HK-2 (cell line): ENCODE measurements at regions not wholly inside any gene's neighbourhood (a gene's known extent, or its start where the extent isn't known, plus 50 kb on each side); places are given as distances from the start of the nearest gene placed in this dataset.
A peak's percentile ranks its signal among the peaks of the same experiment; 100 is the strongest.

Experiments
- DNase-seq: peaks from one replicate; pipeline ENCODE4 v3.0.0-alpha.2; 2018; ENCODE audit not compliant: unreplicated experiment

DNA sequence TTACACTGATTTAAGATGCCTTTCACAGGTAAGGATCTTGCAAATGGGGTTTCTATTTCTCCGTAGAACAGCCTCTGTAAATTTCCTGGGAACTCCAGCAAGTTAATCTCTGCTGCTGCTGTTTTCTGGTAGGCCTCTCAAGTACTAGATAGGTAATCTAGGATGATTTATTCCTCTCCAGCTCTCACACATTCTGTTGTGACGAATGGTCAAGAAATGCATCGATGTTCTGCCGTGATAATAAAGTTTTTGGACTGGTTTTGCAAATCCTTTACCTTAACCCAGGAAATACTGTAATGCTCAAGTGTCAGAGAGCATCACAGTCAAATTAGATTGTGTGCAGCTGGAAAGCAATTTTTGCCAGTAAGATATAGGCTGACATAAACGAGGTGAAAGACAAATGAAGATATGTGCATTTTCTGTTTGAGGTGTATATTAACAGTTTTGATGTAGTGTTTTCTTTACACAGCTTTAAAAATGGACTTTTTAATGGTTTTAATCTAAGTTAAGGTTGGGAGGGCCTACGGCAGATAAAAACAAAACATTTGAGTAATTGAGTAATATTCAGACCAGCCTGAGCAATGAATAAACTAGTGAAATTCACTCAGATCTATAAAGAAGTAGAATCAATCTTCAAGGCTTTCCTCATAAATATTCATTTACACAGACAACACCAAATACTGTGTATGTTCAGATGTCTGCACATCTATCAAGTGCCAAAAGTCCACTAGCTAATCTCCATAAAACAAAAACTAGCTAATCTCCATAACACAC lies 300.6 kb upstream of the EDIL3 start:
- DNase-seq, result no peak

DNA sequence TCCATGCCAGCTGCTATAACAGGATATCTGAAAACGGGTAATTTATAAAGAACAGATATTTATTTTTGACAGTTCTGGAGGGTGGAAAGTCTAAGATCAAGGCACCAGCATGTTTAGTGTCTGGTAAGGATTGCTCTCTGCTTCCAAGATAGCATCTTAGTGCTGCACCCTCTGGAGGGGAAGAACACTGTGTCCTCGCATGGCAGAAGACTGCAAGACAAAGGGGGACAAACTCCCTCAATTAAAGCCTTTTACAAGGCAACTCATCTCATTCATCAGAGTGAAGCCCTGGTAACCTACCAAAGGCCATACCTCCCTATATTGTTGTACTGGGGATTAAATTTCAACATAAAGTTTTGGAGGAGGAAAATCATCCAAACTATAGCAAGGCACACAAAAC lies 298.9 kb upstream of the EDIL3 start:
- no peak for DNase-seq

DNA sequence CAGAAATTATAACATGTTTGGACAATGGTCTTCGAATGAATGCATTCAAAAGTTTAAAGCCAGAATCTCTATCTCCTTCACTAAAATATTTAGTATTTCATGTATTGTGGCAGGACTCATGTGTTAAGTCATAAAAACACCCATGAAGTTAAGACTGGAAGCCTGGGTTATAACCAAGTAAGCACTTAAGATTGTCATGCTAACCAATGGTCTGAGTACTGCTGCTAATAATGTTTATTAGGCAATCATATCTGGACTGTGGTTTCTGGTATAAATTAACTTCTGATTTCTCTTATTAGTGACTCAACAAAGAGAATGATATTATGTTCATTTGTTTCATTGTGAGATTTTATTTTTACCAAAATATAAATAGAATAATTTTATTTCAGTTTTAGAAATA lies 297.9 kb upstream of the EDIL3 start:
- DNase-seq, result no peak

DNA sequence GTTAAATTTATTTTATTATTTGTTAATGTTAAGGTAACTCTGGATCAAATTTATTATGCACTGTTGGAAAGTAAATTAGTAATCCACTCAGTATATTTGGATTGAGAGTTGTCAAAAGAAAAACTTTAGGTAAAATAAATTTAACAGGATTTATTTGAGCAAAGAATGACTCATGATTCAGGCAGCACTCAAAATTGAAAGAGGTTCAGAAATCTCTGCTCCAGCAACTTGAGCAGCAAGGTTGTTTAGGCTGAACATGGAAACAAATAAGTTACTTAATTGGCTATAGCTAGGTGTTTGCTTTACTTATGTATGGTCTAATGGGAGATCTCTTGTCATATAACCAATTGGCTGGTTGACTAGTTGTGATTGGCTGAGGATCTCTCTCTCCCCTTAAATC lies 296.2 kb upstream of the EDIL3 start:
- DNase-seq, result no peak

DNA sequence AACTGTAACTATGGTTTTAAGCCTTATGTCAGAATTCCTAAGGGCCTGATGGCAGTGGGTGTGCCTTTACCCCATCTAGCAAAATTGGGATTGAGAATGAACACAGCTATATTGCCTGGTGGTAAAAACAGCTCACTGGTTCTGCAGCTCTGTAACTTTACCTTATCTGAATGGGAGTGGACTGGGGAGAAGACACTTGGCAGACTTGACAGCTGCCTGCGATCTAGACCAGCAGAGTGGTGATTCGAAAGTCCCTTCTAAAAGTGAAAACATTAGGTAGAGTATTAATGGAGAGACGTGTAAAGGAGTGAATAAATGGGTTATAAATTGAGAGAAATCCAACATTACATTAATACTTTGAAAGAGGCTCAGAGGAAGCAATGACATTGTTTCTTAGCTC lies 289.1 kb upstream of the EDIL3 start:
- DNase-seq, result no peak

DNA sequence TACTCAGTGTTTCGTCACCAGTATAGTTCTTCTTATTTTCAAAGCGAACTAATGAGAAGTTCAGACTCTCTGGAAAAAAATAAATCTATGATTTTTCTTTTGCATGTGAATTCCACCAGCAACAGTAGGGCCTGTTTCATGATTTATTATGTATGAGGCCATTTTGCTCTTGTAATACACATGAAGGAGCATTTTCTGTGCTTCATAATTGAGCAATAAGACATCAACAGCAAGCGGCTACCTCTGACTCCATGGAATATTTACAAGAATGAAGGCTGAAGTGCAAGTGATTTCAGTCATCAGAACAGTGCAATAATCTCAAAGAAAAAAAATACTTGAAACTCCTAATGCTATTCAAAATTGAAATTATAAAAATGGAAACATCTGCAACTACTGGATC lies 282.9 kb upstream of the EDIL3 start:
- DNase-seq, result no peak

DNA sequence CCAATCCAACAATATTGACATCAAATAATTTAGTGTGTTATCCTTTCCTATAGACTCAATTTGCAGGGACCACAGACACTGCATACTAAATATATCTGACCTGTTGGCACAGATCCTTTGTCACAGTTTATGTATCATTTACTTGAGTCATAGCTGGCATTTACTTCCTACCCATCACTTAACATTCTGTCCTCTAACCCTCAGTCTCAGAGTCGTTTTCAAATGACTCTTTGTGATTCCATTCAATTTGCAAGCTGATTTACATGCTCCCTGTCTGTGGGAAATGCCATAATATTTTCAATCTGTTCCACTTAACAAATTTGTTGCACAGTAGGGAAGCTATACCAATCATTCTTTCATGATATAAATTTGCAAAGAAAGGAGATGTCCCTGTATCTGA lies 265.7 kb upstream of the EDIL3 start:
- no peak for DNase-seq

DNA sequence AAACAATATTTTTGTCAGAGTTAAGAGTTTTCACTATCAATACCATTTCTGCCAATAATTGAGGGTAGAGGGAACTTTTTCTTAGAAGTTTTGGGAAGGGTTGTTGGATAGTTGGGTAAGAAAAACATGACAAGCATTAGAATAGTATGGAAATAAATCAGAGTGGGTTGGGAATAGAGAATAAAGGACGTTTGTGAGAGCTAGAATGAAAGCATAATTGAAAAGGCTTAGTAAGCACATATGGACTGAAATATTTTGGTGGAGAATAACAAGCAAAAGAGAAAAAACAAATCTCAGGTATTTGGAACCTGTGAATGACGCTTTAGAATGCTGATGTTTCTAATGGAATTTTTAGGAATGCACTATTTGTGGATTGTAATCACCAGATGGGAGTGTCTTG lies 262.9 kb upstream of the EDIL3 start:
- DNase-seq, result no peak

DNA sequence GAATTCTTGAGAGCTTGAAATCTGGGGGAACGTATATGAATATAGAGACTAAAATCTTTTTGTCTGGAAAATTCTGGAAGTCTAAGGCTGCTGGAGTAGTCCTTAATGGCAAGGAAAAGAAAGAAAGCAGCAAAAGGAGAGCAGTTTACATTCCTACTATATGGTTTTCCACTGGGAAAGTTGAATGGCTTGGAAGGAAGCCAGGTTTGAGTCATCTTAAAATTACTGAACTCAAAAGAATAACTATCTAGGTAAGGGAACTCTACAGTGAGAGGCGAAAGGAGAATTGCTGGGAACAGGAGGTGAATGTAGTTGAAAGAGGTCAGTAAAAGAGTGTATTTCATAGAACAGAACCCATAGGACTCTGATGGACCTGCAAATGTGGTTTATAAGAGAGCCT lies 258.1 kb upstream of the EDIL3 start:
- no peak for DNase-seq

DNA sequence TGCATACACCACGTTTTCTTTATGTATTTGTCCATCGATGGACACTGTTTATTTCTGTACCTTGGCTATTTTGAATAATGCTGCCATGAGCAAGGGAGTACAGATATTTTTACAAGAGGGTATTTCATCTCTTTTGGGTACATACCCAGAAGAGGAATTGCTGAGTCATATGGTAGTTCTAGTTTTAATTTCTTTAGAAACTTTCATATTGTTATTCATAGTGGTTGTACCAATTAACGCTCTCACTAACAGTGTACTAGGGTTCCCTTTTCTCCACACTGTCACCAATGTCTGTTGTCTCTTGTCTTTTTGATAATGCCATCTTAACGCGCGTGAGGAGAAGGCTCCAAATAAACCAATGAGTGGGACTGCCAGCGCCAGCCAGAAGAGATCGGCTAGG lies 257.6 kb upstream of the EDIL3 start:
- no peak for DNase-seq

DNA sequence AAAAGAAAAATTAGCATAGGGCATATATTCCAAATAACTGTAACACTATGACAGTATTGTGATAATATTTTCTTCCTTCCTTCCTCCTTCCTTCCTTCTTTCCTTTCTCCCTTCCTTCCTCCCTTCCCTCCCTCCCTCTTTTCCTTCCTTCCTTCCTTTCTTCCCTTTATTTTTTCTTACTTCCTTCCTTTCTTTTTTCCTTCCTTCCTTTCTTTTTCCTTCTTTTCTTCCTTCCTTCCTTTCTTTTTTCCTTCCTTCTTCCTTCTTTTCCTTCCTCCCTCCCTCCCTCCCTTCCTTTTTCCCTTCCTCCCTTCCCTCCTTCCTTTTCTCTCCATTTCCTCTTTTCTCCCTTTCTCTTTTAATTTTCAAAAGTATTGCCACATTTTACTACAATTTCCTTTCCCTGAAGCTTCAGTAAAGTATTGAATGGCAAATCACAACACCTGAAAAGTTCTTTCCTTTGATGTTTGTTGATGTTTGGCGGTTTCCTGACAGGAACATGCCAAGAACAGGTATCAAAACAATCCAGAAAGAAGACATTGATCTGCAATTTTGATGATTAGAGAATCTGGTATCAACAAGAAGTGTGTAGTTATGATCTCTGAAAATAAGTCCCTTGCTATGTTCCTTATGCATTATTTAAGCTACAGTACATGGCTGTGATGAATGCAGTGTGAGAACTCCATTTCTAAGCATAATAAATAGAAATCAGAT lies 253.1 kb upstream of the EDIL3 start:
- DNase-seq, result no peak

DNA sequence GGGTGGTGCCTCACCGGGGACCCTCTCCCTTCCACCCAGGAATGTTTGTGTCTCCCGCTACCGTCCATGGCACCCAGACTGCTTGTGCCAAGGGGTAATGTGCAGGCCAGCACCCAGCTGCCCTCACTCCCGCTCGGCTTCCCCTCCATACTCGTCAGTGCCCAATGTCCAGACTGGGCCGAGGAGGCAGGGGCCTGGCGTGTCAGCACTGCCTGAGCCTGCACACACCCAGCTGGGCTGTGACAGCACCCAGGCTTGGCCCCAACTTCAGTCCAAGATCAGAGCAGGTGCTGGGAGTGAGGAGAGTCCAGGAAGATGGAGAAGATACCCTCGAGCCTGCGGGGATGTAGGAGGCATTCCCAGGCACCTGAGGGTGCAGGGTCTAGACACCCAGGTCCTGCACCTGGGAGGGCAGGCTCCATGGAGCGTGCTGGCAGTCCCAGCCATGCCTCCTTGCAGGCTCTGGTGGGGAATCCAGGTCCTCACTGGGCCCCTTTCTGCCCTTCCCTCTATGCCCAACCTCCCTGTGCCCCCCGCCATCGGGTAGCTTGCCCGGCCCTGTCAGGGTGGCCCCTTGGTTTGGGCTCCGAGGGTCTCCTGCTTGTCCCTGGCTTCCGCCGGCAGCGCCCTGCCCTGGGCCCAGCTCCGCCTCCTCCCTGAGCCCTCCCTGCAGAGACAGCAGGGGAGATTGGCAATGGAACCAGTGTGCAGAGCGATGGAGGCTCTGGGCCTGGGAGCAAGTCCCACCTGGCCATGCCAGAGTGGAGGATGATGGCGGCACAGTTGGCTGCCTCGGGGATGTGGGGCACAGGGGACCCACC lies 250.8 kb upstream of the EDIL3 start:
- no peak for DNase-seq

DNA sequence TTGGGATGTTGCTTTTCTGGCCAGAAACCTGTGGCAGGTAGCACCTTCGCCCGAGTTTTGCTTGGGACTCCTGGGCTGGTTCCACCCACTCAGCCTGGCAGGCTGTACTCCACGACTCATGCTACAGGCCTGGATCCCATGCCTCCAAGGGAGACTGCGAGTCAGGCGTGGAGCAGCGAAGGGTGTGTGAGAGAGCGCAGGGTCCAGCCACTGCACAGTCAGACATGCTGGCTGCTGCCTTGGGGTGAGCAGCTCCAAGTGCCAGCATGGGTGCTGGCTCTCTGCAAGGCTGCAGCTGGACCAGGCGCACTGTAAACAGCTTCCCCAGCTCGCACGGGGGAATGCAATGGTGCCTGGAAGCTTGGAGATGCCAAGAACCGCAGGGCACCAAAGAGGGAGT lies 249.6 kb upstream of the EDIL3 start:
- peak; percentile 11 for DNase-seq

DNA sequence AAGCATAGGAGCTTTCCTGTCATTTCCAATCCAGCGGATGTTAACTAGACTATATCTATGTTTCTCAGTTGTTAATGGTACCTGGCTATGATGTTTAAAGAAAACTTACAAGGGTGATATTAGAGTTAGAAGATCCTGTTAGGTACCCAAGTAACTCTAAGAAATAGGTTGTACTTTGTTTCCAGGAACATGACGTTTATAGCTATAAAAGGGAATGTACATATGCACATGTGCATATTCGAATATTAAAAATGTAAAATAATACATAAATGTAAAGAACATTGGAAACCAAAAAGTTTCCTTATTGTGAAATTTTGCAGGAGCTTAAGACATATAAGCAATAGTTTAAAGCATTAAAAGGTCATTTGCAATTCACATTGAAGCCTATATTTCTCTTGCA lies 247.7 kb upstream of the EDIL3 start:
- no peak for DNase-seq

DNA sequence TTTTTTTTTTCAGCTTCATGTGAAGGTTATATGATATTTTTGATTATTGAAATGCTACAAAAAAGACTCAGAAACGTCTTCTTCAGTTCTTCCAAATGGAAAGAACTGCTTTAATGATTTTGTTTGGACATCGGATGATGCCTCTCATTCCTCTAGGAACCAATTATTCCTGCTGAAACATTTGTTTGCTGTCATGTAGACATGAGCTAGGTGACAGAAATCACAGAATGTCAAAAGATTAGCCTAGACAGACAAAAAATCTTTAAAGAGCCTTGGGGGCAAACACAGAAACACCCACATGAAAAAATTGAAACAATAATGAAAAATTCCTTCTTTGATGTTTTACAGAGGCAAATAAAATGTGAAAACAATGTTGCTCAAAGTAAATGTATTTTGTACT lies 244.2 kb upstream of the EDIL3 start:
- no peak for DNase-seq

DNA sequence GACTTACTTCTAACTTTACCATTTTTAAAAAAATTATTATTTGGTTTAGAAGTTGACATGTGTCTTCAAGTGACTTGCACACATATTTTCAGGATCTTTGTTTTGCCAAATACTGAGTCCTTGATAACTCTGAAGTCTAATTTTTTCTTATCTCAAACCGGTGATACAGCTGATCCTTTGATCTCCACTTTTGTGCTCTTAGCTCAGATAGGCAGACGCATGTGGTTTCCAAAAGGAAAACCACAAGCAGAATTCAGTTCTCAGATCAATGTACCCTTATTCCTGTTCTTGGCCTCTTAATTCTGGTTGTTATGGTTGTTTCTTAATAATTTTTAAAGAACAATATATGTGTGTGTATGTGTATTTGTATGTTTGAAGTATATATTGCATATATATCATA lies 238.3 kb upstream of the EDIL3 start:
- no peak for DNase-seq

DNA sequence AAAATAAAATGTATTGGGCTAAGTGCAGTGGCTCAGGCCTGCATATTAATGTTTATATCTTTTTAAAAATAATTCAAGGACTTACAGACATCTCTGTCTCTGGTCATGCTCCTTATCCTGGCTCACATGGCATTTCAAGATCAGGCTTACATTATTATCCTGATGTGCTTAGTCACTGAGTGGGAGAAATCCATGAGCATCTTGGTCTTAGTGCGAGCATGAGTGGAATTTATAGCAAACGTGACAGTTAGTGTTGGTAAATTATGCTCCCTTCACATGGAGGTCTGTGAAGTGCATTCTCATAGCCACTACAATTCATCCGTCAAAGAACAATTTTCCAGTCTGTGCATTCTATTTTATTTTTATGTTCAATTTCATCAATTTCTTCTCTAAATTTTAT lies 237.8 kb upstream of the EDIL3 start:
- no peak for DNase-seq

DNA sequence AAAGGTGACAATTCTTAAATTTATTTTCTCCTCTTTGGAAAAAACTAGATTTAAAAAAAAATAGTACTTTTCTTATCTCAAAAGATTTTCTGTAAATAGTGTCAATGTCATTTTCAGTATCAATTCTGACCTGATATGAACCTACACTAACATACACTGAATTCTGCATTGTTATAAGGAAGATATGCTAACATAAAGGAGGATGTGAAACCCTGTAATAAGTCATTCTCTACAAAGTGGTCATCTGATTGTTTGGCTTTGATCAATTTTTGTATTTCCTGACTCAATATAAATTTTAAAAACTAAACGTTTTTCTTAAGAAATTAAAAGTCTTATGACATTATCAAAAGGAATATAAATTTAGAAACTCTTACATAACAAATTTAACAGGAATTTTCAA lies 233.6 kb upstream of the EDIL3 start:
- DNase-seq, result no peak

DNA sequence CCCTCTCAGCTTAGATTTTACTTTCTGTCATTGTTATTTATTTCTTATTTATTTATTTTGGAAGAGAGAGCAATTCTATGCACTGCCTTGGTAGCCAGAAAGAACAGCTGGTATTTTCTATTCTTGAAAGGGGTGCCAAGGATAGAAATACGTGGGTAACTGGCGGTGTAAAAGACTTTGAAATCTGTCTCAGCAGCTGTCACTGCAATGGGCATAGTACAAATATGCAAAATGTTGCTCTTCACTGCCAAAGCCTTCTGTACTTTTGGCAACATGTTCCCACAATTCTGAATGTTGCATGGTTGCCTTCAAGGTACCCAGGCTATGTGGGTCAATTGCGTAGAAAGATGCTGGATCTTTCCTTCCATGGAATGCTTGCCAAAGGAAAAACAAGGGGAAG lies 230.2 kb upstream of the EDIL3 start:
- no peak for DNase-seq

DNA sequence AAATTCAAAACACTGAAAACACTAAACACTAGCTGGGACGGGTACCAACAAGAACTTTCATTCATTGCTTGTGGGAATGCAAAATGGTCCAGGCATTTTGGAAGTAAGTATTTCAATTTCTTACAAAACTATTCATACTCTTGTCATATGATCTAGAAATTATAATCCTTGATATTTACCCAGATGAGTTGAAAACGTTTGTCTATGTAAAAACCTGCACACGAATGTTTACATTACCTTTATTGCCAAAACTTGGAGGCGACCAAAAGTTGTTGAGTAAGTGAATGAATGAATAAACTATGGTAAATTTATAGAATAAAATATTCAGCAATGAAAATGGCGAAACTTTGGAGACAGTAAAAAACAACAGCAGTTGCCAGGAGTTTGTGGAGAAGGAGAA lies 222.1 kb upstream of the EDIL3 start:
- DNase-seq, result no peak

DNA sequence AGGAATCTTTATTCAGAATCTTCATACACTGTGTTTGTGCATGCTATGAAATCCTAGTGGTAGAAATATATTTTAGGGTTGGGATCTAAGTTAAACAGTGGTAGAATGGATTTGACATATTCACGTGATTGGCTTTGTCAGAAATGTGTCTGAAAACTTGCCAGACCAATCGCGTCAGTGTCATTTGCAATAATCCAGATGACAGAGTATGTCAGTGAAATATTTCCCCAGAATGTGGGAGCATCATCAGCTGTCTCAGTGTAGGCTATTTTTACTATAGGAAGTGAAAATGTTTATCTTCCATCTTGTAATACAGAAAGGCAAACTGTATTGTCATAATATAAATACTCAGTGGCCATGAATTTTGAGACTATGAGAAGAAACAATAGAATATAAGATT lies 220.6 kb upstream of the EDIL3 start:
- DNase-seq, result no peak

DNA sequence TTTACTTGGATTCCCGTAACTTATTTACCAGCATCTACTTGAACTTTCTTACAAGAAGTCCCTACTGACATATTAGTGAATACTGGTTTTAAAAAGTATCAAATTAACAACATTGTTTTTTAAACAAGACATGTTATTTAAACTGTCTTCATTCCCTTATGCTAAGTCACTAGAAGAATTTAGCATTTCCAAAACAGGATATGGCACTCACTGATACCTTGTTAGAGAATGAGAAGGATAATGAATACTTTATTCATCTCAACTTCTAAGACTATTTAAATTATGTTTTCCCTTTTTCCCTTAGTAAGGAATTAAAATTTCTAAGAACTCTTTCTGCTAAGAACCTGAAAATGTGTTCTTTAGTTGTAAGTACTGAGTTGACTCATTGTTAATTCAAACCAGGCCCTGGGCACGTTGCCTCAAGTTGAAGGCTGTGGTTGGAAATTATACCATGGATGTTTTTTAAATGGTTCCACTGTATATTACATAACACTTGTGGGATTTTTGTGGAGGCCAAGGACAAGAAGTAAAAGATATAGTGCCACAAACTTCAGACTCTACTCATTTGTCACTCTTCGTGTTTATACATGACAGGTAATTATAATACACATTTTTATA lies 219.0 kb upstream of the EDIL3 start:
- DNase-seq, result no peak
